Ovary (tissue), 3 donors: ENCODE measurements at regions not wholly inside any gene's neighbourhood (a gene's known extent, or its start where the extent isn't known, plus 50 kb on each side); places are given as distances from the start of the nearest gene placed in this dataset.
"Not testable (repeated sequence)": the region's sequence is repeated elsewhere in the genome, so short reads cannot be mapped to it uniquely, and the experiment has no call there.

Source experiments
- POLR2A ChIP-seq: fragments of 450-650 bp; IDR thresholded peaks from one replicate; pipeline ENCODE4 v1.6.1; 2017; ENCODE audit warnings: antibody characterized with exemption, mild to moderate bottlenecking, moderate library complexity
- TF ChIP-seq, protein P1 (sequence below), 3 donors: fragments of 450-650 bp in 2 of 3; fragments of 200-600 bp in 1 of 3; IDR thresholded peaks; one replicate each; pipeline versions ENCODE4 v1.5.1 to v1.8.0; 2016 to 2022; ENCODE audit warnings: antibody characterized with exemption in 3 of 3, mild to moderate bottlenecking in 1 of 3
- donor health status: DM: no; HTN: no; CAD: no.

DNA sequence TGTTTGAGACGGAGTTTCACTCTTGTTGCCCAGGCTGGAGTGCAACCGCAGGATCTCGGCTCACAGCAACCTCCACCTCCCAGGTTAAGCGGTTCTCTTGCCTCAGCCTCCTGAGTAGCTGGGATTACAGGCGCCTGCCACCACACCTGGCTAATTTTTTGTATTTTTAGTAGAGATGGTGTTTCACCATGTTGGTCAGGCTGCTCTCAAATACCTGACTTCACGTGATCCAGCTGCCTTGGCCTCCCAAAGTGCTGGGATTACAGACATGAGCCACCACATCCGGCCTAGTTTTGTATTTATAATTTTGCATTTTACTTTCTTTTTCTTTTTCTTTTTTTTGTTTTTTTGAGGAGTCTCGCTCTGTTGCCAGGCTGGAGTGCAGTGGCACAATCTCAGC, 85.3 kb upstream of the LARP1 start:
- TF ChIP-seq, protein P1, sequence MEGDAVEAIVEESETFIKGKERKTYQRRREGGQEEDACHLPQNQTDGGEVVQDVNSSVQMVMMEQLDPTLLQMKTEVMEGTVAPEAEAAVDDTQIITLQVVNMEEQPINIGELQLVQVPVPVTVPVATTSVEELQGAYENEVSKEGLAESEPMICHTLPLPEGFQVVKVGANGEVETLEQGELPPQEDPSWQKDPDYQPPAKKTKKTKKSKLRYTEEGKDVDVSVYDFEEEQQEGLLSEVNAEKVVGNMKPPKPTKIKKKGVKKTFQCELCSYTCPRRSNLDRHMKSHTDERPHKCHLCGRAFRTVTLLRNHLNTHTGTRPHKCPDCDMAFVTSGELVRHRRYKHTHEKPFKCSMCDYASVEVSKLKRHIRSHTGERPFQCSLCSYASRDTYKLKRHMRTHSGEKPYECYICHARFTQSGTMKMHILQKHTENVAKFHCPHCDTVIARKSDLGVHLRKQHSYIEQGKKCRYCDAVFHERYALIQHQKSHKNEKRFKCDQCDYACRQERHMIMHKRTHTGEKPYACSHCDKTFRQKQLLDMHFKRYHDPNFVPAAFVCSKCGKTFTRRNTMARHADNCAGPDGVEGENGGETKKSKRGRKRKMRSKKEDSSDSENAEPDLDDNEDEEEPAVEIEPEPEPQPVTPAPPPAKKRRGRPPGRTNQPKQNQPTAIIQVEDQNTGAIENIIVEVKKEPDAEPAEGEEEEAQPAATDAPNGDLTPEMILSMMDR (IDR thresholded peaks at IDR 0.05) = not testable (repeated sequence)
- not testable (repeated sequence) for TF ChIP-seq POLR2A
